HUDEP-2 (cell line): ENCODE measurements at regions not wholly inside any gene's neighbourhood (a gene's known extent, or its start where the extent isn't known, plus 50 kb on each side); places are given as distances from the start of the nearest gene placed in this dataset.

Experiments
- DNase-seq, 76 experiments: peaks; one replicate each; lab custom pipeline; 2025; ENCODE audit not compliant: unreplicated experiment in 76 of 76; lab: John Stamatoyannopoulos, UW

- no peak for DNase-seq
These were observed 65.1 kb upstream of the CDH4 start for GRCh38 chr20:61186771-61187472.

GRCh38 chr20:61189534-61189933 lies 62.5 kb upstream of the CDH4 start:
- DNase-seq = no peak

GRCh38 chr20:61191096-61191495 lies 61.0 kb upstream of the CDH4 start:
- no peak for DNase-seq

GRCh38 chr20:61192337-61192950 lies 59.6 kb upstream of the CDH4 start:
- DNase-seq = no peak

GRCh38 chr20:61193164-61193563 lies 58.9 kb upstream of the CDH4 start:
- DNase-seq = no peak
